HG02610 (cell line): ENCODE measurements at regions not wholly inside any gene's neighbourhood (a gene's known extent, or its start where the extent isn't known, plus 50 kb on each side); places are given as distances from the start of the nearest gene placed in this dataset.
"Not testable (repeated sequence)": the region's sequence is repeated elsewhere in the genome, so short reads cannot be mapped to it uniquely, and the experiment has no call there.

Experiments
- ATAC-seq: cut with Tn5 transposase; IDR thresholded peaks from one replicate; pipeline ENCODE4 v1.9.1; 2021; ENCODE audit warnings: mild to moderate bottlenecking, moderate library complexity; ENCODE audit not compliant: unreplicated experiment

- ATAC-seq: not testable (repeated sequence)
Observed at GRCh38 chr20:30895354-30895711, 362.1 kb upstream of the DEFB115 start.

- ATAC-seq: not testable (repeated sequence)
Observed at GRCh38 chr20:30899370-30900079, 357.9 kb upstream of the DEFB115 start.

- not testable (repeated sequence) for ATAC-seq
Observed at GRCh38 chr20:30900080-30900719, 357.3 kb upstream of the DEFB115 start.

- ATAC-seq: not testable (repeated sequence)
Observed at GRCh38 chr20:30905231-30905630, 352.2 kb upstream of the DEFB115 start.

GRCh38 chr20:30910937-30911725 is 346.3 kb upstream of the DEFB115 start:
- ATAC-seq: no peak

- ATAC-seq: not testable (repeated sequence)
Observed at GRCh38 chr20:30911832-30912660, 345.4 kb upstream of the DEFB115 start.

GRCh38 chr20:30912661-30913026 is 344.8 kb upstream of the DEFB115 start:
- not testable (repeated sequence) for ATAC-seq

- ATAC-seq: not testable (repeated sequence)
Observed at GRCh38 chr20:30916404-30916803, 341.1 kb upstream of the DEFB115 start.

GRCh38 chr20:30919514-30920188 is 337.8 kb upstream of the DEFB115 start:
- ATAC-seq: no peak

GRCh38 chr20:30921286-30922071 is 336.0 kb upstream of the DEFB115 start:
- no peak for ATAC-seq

- ATAC-seq: no peak
Observed at GRCh38 chr20:30922129-30922528, 335.3 kb upstream of the DEFB115 start.

- ATAC-seq: no peak
Observed at GRCh38 chr20:30937790-30938189, 319.7 kb upstream of the DEFB115 start.

- ATAC-seq: no peak
Observed at GRCh38 chr20:30949761-30950160, 307.7 kb upstream of the DEFB115 start.

- ATAC-seq: not testable (repeated sequence)
Observed at GRCh38 chr20:30951088-30951487, 306.4 kb upstream of the DEFB115 start.

GRCh38 chr20:30956649-30957048 is 300.8 kb upstream of the DEFB115 start:
- not testable (repeated sequence) for ATAC-seq

- not testable (repeated sequence) for ATAC-seq
Observed at GRCh38 chr20:30959208-30959607, 298.3 kb upstream of the DEFB115 start.

- ATAC-seq: no peak
Observed at GRCh38 chr20:30963591-30963990, 293.9 kb upstream of the DEFB115 start.

- ATAC-seq: not testable (repeated sequence)
Observed at GRCh38 chr20:30975859-30976258, 281.6 kb upstream of the DEFB115 start.

- ATAC-seq: no peak
Observed at GRCh38 chr20:30985386-30985785, 272.1 kb upstream of the DEFB115 start.
